HepG2 (cell line): ENCODE measurements at regions not wholly inside any gene's neighbourhood (a gene's known extent, or its start where the extent isn't known, plus 50 kb on each side); places are given as distances from the start of the nearest gene placed in this dataset.

Experiments
- ATAC-seq: fragments of 200-7000 bp; cut with Tn5 transposase; 3 replicates; pipeline ENCODE4 v1.9.1; 2020; ENCODE audit warnings: mild to moderate bottlenecking, moderate library complexity
- BruUV-seq: library from RNA; stranded (reverse); fragments of 400-500 nt; replicated peaks from 2 replicates; lab custom pipeline; 2021; lab: Mats Ljungman, UMichigan
- CTCF ChIA-PET: fragments of 300-600 bp; formaldehyde crosslinking; extraction: SDS; loops from one replicate; lab custom pipeline; 2021; ENCODE audit warnings: low total read pairs, inconsistent platforms, low intra/inter-chr PET ratio; lab: Yijun Ruan, JAX
- POLR2A ChIA-PET: fragments of 350-600 bp; sonication (Branson Sonifier 250); formaldehyde crosslinking; loops from one replicate; lab custom pipeline; 2020; ENCODE audit warnings: antibody characterized with exemption, inconsistent platforms; lab: Yijun Ruan, JAX
- DNase-seq: peaks from one replicate; pipeline ENCODE4 v3.0.0-alpha.2; 2015; ENCODE audit warnings: low spot score
- FAIRE-seq: peaks from 3 replicates; lab custom pipeline; 2011; peaks lifted over from hg19 to GRCh38; lab: Jason Lieb, UNC
- H2AFZ ChIP-seq: one replicate; pipeline ENCODE4 v1.6.1; 2011; ENCODE audit warnings: low read length, inconsistent platforms
- H3K27ac ChIP-seq: fragments of 300-600 bp; 3 replicates; pipeline ENCODE4 v1.8.0; 2011; ENCODE audit warnings: mixed run types, mild to moderate bottlenecking, mixed read lengths, low read length, inconsistent platforms; ENCODE audit not compliant: insufficient read depth; ENCODE audit errors: extremely low read length
- H3K27me3 ChIP-seq, 2 experiments: fragments of 200-600 bp in 1 of 2; 2 replicates in 1 of 2; 3 replicates in 1 of 2; pipeline versions ENCODE4 v1.6.0 to v1.8.0; 2011; ENCODE audit warnings: low read length in 2 of 2, mild to moderate bottlenecking in 2 of 2, moderate library complexity in 2 of 2, inconsistent platforms in 1 of 2; ENCODE audit not compliant: insufficient read depth in 2 of 2, control insufficient read depth in 1 of 2
- H3K36me3 ChIP-seq, 2 experiments: fragments of 200-600 bp in 1 of 2; replicated peaks in 1 of 2; 2 replicates in 1 of 2; 3 replicates in 1 of 2; pipeline versions ENCODE4 v1.5.1 to v1.8.0; 2011; ENCODE audit warnings: low read length in 2 of 2, inconsistent platforms in 1 of 2; ENCODE audit not compliant: insufficient read depth in 2 of 2, control insufficient read depth in 1 of 2
- H3K4me1 ChIP-seq: 2 replicates; pipeline ENCODE4 v1.5.1; 2012; ENCODE audit warnings: low read length, inconsistent platforms; ENCODE audit not compliant: insufficient read depth
- H3K4me2 ChIP-seq: 2 replicates; pipeline ENCODE4 v1.6.0; 2011; ENCODE audit warnings: low read depth, low read length, inconsistent platforms
- H3K4me3 ChIP-seq, 3 experiments: fragments of 200-600 bp in 1 of 3; sonication (generic), shearing (Covaris generic) in 1 of 3; replicated peaks in 1 of 3; 2 replicates each; pipeline ENCODE4 v1.5.1; 2011 to 2016; ENCODE audit warnings: low read length in 3 of 3, inconsistent platforms in 2 of 3, low read depth in 2 of 3, mild to moderate bottlenecking in 2 of 3, control low read depth in 1 of 3, mixed read lengths in 1 of 3; ENCODE audit not compliant: insufficient read depth in 1 of 3
- H3K79me2 ChIP-seq: one replicate; pipeline ENCODE4 v1.6.1; 2011; ENCODE audit warnings: low read length, inconsistent platforms; ENCODE audit not compliant: insufficient read depth
- H3K9ac ChIP-seq: 2 replicates; pipeline ENCODE4 v1.6.0; 2011; ENCODE audit warnings: mild to moderate bottlenecking, low read depth, low read length, inconsistent platforms; ENCODE audit not compliant: insufficient read depth
- H3K9me3 ChIP-seq: 2 replicates; pipeline ENCODE4 v1.5.1; 2012; ENCODE audit warnings: mild to moderate bottlenecking, low read length
- H4K20me1 ChIP-seq: 2 replicates; pipeline ENCODE4 v1.6.0; 2011; ENCODE audit warnings: inconsistent platforms, mild to moderate bottlenecking, low read length, moderate library complexity; ENCODE audit not compliant: insufficient read depth
- CEBPB ChIP-seq: IDR thresholded peaks from 2 replicates; pipeline ENCODE4 v1.6.1; 2011; ENCODE audit warnings: low read depth, low read length, improper control_type of control experiment, borderline replicate concordance
- CEBPG ChIP-seq: IDR thresholded peaks from 2 replicates; pipeline ENCODE4 v1.6.1; 2016
- NR2F1 ChIP-seq, 2 experiments: fragments of 450-650 bp in 1 of 2; formaldehyde crosslinking in 1 of 2; IDR thresholded peaks; 2 replicates each; pipeline versions ENCODE4 v1.5.0 to v1.6.1; 2016 to 2020; ENCODE audit warnings: mild to moderate bottlenecking in 1 of 2, missing compliant biosample characterization in 1 of 2, missing genetic modification reagents in 1 of 2, moderate library complexity in 1 of 2
- SNAI1 ChIP-seq: sonication (generic); formaldehyde crosslinking; IDR thresholded peaks from 2 replicates; pipeline ENCODE4 v1.5.0; 2020; ENCODE audit warnings: mild to moderate bottlenecking, missing genetic modification reagents, borderline replicate concordance
- TFE3 ChIP-seq: IDR thresholded peaks from 2 replicates; pipeline ENCODE4 v1.6.1; 2016
- TOPORS ChIP-seq: sonication (generic); formaldehyde crosslinking; IDR thresholded peaks from 2 replicates; pipeline ENCODE4 v1.8.0; 2023; ENCODE audit warnings: mild to moderate bottlenecking, missing genetic modification reagents
- ZIK1 ChIP-seq: sonication (generic); formaldehyde crosslinking; IDR thresholded peaks from 2 replicates; pipeline ENCODE4 v1.5.0; 2020; ENCODE audit warnings: mild to moderate bottlenecking, low read depth, missing genetic modification reagents, borderline replicate concordance
- ZNF549 ChIP-seq: sonication (generic); formaldehyde crosslinking; IDR thresholded peaks from 2 replicates; pipeline ENCODE4 v1.5.0; 2020; ENCODE audit warnings: missing genetic modification reagents
- ZNF614 ChIP-seq: IDR thresholded peaks from 2 replicates; pipeline ENCODE4 v1.6.1; 2018; ENCODE audit warnings: missing biosample characterization, missing genetic modification reagents, inconsistent platforms, borderline replicate concordance
- ZNF670 ChIP-seq: sonication (generic); formaldehyde crosslinking; IDR thresholded peaks from 2 replicates; pipeline ENCODE4 v1.8.0; 2022; ENCODE audit warnings: mild to moderate bottlenecking, missing genetic modification reagents, borderline replicate concordance
- WGBS: methylation state at CpG from one replicate; pipeline ENCODE4 v1.1.6; 2017; ENCODE audit warnings: low lambda C conversion rate; 5-methylcytosine and 5-hydroxymethylcytosine counted together
- in situ Hi-C: cut with HindIII; loops from 2 replicates; pipeline ENCODE4 v1.10.0; 2017; ENCODE audit warnings: low pct_unique_long_range_greater_than_20kb; ENCODE audit not compliant: extremely low pct_ligation_motif_present
- intact Hi-C: fragments of 100-400 bp; cut with micrococcal nuclease; formaldehyde crosslinking; loops from one replicate; pipeline ENCODE4 v1.10.0; 2022; ENCODE audit not compliant: unreplicated experiment
- TF ChIP-seq, protein P1 (sequence below): sonication (generic); formaldehyde crosslinking; IDR thresholded peaks from 2 replicates; pipeline ENCODE4 v1.8.0; 2022; ENCODE audit warnings: mild to moderate bottlenecking, missing genetic modification reagents; ENCODE audit not compliant: insufficient replicate concordance

DNA sequence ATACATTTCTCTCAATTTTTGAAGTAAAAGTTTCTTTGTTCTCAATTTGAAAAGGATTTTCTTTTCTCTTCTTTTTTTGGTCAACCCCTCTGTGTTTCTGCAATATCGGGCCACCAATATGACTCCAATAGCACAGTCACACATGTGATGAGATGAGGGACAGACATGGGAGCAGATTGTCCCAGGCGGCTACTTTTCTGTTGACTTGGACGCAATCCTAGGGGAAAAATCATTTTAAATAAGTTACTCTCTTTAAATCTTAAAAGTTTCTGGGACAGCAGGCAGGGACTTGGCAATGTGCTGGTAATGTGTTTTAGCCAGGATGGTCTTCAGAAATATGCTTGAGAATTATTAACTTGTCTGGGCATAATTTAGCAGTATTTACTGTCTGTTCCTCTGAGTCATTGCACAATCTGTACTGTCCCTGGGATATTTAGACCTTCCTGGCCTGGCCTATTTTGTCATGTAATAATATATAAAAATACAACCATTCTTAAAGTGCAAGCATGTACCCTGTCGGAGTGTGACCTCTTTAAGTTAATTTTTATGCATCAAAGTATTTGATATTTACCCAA, 388.5 kb upstream of the FANCL start:
- 9% methylated on average over 4 of the region's 4 CpGs for WGBS
- H3K4me1 ChIP-seq, result no peaks in the 10 kb centered on the region
- no peaks in the 10 kb centered on the region for H3K36me3 ChIP-seq
- FAIRE-seq, result no peak
- no peaks in the 10 kb centered on the region for H3K79me2 ChIP-seq
- no peak for TF ChIP-seq ZIK1 (CRISPR knock-in tag)
- TF ChIP-seq ZNF614 (CRISPR knock-in tag), result peak; percentile 77
- TF ChIP-seq NR2F1 (CRISPR knock-in tag; IDR thresholded peaks at IDR 0.05), result no peak
- peak; percentile 85 for TF ChIP-seq CEBPB
- peak; percentile 50; the same call in 1 of the 2 replicates for TF ChIP-seq CEBPG (CRISPR knock-in tag)
- TF ChIP-seq SNAI1, result no peak
- TF ChIP-seq ZNF549 (CRISPR knock-in tag), result no peak
- no peak overlapping the region for H3K9ac ChIP-seq
- no peaks in the 10 kb centered on the region for H3K9me3 ChIP-seq
- ChIA-PET CTCF (no interaction called here), POLR2A (no interaction called here)
- in situ Hi-C loops (no loop called here), intact Hi-C loops (no loop called here)
- no peak overlapping the region for H3K4me2 ChIP-seq
- no peak overlapping the region for H2AFZ ChIP-seq
- no peaks in the 10 kb centered on the region for H3K27me3 ChIP-seq
- BruUV-seq, result no TSS peak
- DNase-seq, result no peak
- H3K4me3 ChIP-seq, result no peak overlapping the region
- H4K20me1 ChIP-seq, result no peaks in the 10 kb centered on the region
- peak; percentile 54; the same call in 1 of the 3 replicates for ATAC-seq
- H3K27ac ChIP-seq, result no peak overlapping the region

GRCh38 chr2:58620896-58621295, 379.8 kb upstream of the FANCL start:
- no peak for ATAC-seq
- H3K9ac ChIP-seq, result no peak overlapping the region
- intact Hi-C loops (no loop called here), in situ Hi-C loops (no loop called here)
- no peak overlapping the region for H3K27ac ChIP-seq
- no peaks in the 10 kb centered on the region for H3K36me3 ChIP-seq
- no peaks in the 10 kb centered on the region for H3K79me2 ChIP-seq
- no peak overlapping the region for H3K4me2 ChIP-seq
- 33% methylated on average over 1 of the region's 1 CpG for WGBS
- BruUV-seq, result no TSS peak
- CTCF ChIA-PET, result no interaction called here
- no peaks in the 10 kb centered on the region for H3K27me3 ChIP-seq
- no peaks in the 10 kb centered on the region for H3K9me3 ChIP-seq
- no peak for DNase-seq
- no peak overlapping the region for H2AFZ ChIP-seq
- H3K4me1 ChIP-seq, result no peaks in the 10 kb centered on the region
- POLR2A ChIA-PET, result no interaction called here
- H4K20me1 ChIP-seq, result no peaks in the 10 kb centered on the region
- FAIRE-seq, result no peak
- H3K4me3 ChIP-seq, result no peak overlapping the region
- TF ChIP-seq TFE3 (CRISPR knock-in tag) (no peak), TOPORS (CRISPR knock-in tag) (no peak), ZNF670 (CRISPR knock-in tag) (no peak)
- TF ChIP-seq, protein P1, sequence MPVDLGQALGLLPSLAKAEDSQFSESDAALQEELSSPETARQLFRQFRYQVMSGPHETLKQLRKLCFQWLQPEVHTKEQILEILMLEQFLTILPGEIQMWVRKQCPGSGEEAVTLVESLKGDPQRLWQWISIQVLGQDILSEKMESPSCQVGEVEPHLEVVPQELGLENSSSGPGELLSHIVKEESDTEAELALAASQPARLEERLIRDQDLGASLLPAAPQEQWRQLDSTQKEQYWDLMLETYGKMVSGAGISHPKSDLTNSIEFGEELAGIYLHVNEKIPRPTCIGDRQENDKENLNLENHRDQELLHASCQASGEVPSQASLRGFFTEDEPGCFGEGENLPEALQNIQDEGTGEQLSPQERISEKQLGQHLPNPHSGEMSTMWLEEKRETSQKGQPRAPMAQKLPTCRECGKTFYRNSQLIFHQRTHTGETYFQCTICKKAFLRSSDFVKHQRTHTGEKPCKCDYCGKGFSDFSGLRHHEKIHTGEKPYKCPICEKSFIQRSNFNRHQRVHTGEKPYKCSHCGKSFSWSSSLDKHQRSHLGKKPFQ (CRISPR knock-in tag), result no peak
